ENCODE measurements at regions not wholly inside any gene's neighbourhood (a gene's known extent, or its start where the extent isn't known, plus 50 kb on each side); places are given as distances from the start of the nearest gene placed in this dataset.
A peak's percentile ranks its signal among the peaks of the same experiment; 100 is the strongest.

GRCh38 chr13:109440320-109440719 lies 346.1 kb downstream of the IRS2 start:
- no peaks in the 10 kb centered on the region for H3K79me2 ChIP-seq (ENCODE audit: insufficient read depth, low read length)
- H3K27ac Mint-ChIP-seq, result no peak overlapping the region
- no peaks in the 10 kb centered on the region for H3K36me3 ChIP-seq (replicated peaks in 1 of 2; ENCODE audit: control insufficient read depth in 1 of 2, insufficient read depth in 2 of 2, low read length in 2 of 2)
- H3K4me3 Mint-ChIP-seq, result no peak overlapping the region
- intact Hi-C loops (cut with micrococcal nuclease), result no loop called here
- H3K27me3 ChIP-seq (ENCODE audit: control insufficient read depth in 2 of 2, insufficient read depth in 2 of 2, low read length in 2 of 2), result no peaks in the 10 kb centered on the region
- H2AFZ ChIP-seq (ENCODE audit: insufficient read depth, low read depth, low read length, poor library complexity, severe bottlenecking), result no peak overlapping the region
- H3K9ac ChIP-seq (ENCODE audit: insufficient read depth, low read length, poor library complexity, severe bottlenecking), result no peak overlapping the region
- H3K4me2 ChIP-seq (replicated peaks; ENCODE audit: extremely low read depth, low read length, poor library complexity, severe bottlenecking), result no peak overlapping the region
- peaks cover 5 to 20% (median 16%) of the 10 kb centered on the region in 7 donors for H3K9me3 Mint-ChIP-seq
- H4K20me1 ChIP-seq (ENCODE audit: insufficient read depth, low read length), result no peaks in the 10 kb centered on the region
- no peak for TF ChIP-seq CTCF (IDR thresholded peaks at IDR 0.05)
- H3K9me3 ChIP-seq (replicated peaks in 1 of 2; ENCODE audit: control insufficient read depth in 1 of 2, insufficient read depth in 1 of 2, low read length in 2 of 2), result no peaks in the 10 kb centered on the region
- H3K4me1 Mint-ChIP-seq, result peaks cover 11% of the 10 kb centered on the region
- no peak overlapping the region for H3K4me3 ChIP-seq (replicated peaks in 1 of 3; ENCODE audit: low read depth in 2 of 3, low read length in 3 of 3)
- H3K36me3 Mint-ChIP-seq, result no peaks in the 10 kb centered on the region
- no peak overlapping the region for H3K27ac ChIP-seq (ENCODE audit: low read depth in 1 of 2, low read length in 2 of 2)
- DNase-seq, result no peak
- peaks cover 0 to 14% (median 5%) of the 10 kb centered on the region in 3 donors for H3K27me3 Mint-ChIP-seq (ENCODE audit: low read depth in 3 of 3)
- 90% methylated on average over 3 of the region's 4 CpGs for WGBS (ENCODE audit: insufficient coverage)
- peaks cover 0 to 4% of the 10 kb centered on the region in 2 donors for H3K4me1 ChIP-seq (ENCODE audit: control insufficient read depth in 1 of 2, insufficient read depth in 2 of 2, low read length in 2 of 2)

DNA sequence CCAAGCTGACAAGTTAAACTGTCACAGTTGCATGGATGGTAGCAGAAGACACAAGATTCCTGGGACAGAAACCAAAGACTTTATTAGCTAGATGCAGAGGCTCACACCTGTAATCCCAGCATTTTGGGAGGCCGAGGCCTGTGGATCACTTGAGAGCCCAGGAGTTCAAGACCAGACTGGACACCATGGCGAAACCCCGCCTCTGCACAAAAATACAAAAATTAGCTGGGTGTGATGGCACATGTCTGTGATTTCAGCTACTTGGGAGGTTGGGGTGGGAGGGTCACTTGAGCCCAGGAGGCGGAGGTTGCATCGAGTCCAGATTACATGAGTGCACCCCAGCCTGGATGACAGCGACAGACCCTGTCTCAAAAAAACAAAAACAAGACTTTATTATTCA lies 346.6 kb downstream of the IRS2 start:
- Mint-ChIP-seq H3K4me1 (peaks cover 11% of the 10 kb centered on the region), H3K36me3 (no peaks in the 10 kb centered on the region), H3K4me3 (no peak overlapping the region), H3K9me3 (peaks cover 8 to 23% (median 16%) of the 10 kb centered on the region in 7 donors), H3K27me3 (ENCODE audit: low read depth in 3 of 3) (peaks cover 0 to 14% (median 5%) of the 10 kb centered on the region in 3 donors), H3K27ac (peak overlapping the region in 1 of 7 donors; percentile 23)
- no peaks in the 10 kb centered on the region for H3K79me2 ChIP-seq (ENCODE audit: insufficient read depth, low read length)
- H3K27me3 ChIP-seq (ENCODE audit: control insufficient read depth in 2 of 2, insufficient read depth in 2 of 2, low read length in 2 of 2), result no peaks in the 10 kb centered on the region
- WGBS (ENCODE audit: insufficient coverage), result 100% methylated on average over 2 of the region's 6 CpGs
- H3K4me1 ChIP-seq (ENCODE audit: control insufficient read depth in 1 of 2, insufficient read depth in 2 of 2, low read length in 2 of 2), result peaks cover 0 to 4% of the 10 kb centered on the region in 2 donors
- no peak overlapping the region for H3K27ac ChIP-seq (ENCODE audit: low read depth in 1 of 2, low read length in 2 of 2)
- no peak for DNase-seq
- H3K36me3 ChIP-seq (replicated peaks in 1 of 2; ENCODE audit: control insufficient read depth in 1 of 2, insufficient read depth in 2 of 2, low read length in 2 of 2), result no peaks in the 10 kb centered on the region
- TF ChIP-seq CTCF (IDR thresholded peaks at IDR 0.05), result no peak
- no peaks in the 10 kb centered on the region for H4K20me1 ChIP-seq (ENCODE audit: insufficient read depth, low read length)
- no peaks in the 10 kb centered on the region for H3K9me3 ChIP-seq (replicated peaks in 1 of 2; ENCODE audit: control insufficient read depth in 1 of 2, insufficient read depth in 1 of 2, low read length in 2 of 2)
- intact Hi-C loops (cut with micrococcal nuclease), result no loop called here
- H3K4me2 ChIP-seq (replicated peaks; ENCODE audit: extremely low read depth, low read length, poor library complexity, severe bottlenecking), result no peak overlapping the region
- no peak overlapping the region for H2AFZ ChIP-seq (ENCODE audit: insufficient read depth, low read depth, low read length, poor library complexity, severe bottlenecking)
- no peak overlapping the region for H3K9ac ChIP-seq (ENCODE audit: insufficient read depth, low read length, poor library complexity, severe bottlenecking)
- H3K4me3 ChIP-seq (replicated peaks in 1 of 3; ENCODE audit: low read depth in 2 of 3, low read length in 3 of 3), result no peak overlapping the region

Measured in CD14-positive monocyte (primary cell).